ENCODE measurements at regions not wholly inside any gene's neighbourhood (a gene's known extent, or its start where the extent isn't known, plus 50 kb on each side); places are given as distances from the start of the nearest gene placed in this dataset.

- no peak for TF ChIP-seq EP300 (IDR thresholded peaks at IDR 0.05)
- no peak for TF ChIP-seq POLR2AphosphoS5 (IDR thresholded peaks at IDR 0.05)
Observed at GRCh38 chr21:26698416-26698815, 125.3 kb upstream of the CYYR1 start.
